Kidney epithelial cell (primary cell): ENCODE measurements at regions not wholly inside any gene's neighbourhood (a gene's known extent, or its start where the extent isn't known, plus 50 kb on each side); places are given as distances from the start of the nearest gene placed in this dataset.

Experiments
- DNase-seq: peaks from one replicate; pipeline ENCODE4 v3.0.0-alpha.2; 2010; ENCODE audit warnings: low read depth
- H3K27me3 ChIP-seq: 2 replicates; pipeline ENCODE4 v1.6.0; 2011; ENCODE audit warnings: low read length; ENCODE audit not compliant: control insufficient read depth, insufficient read depth
- H3K36me3 ChIP-seq: 2 replicates; pipeline ENCODE4 v1.5.1; 2011; ENCODE audit warnings: low read length; ENCODE audit not compliant: control insufficient read depth, insufficient read depth
- H3K4me3 ChIP-seq: 2 replicates; pipeline ENCODE4 v1.5.1; 2011; ENCODE audit warnings: low read depth, mild to moderate bottlenecking, control low read depth, low read length
- CTCF ChIP-seq: IDR thresholded peaks from 2 replicates; pipeline ENCODE4 v1.5.1; 2011; ENCODE audit warnings: mild to moderate bottlenecking, moderate library complexity, low read length, control low read depth, inconsistent platforms; ENCODE audit not compliant: insufficient read depth, poor library complexity, severe bottlenecking

GRCh38 chr6:135693811-135694370, 157.6 kb upstream of the PDE7B start:
- DNase-seq, result no peak
- no peak overlapping the region for H3K4me3 ChIP-seq
- no peaks in the 10 kb centered on the region for H3K36me3 ChIP-seq
- TF ChIP-seq CTCF, result no peak
- H3K27me3 ChIP-seq, result no peaks in the 10 kb centered on the region

- Histone ChIP-seq H3K36me3 (no peaks in the 10 kb centered on the region), H3K4me3 (no peak overlapping the region), H3K27me3 (no peaks in the 10 kb centered on the region)
- no peak for DNase-seq
- no peak for TF ChIP-seq CTCF
Measured at GRCh38 chr6:135699705-135700104, 151.8 kb upstream of the PDE7B start.

GRCh38 chr6:135701426-135701825, 150.1 kb upstream of the PDE7B start:
- Histone ChIP-seq H3K4me3 (no peak overlapping the region), H3K27me3 (no peaks in the 10 kb centered on the region), H3K36me3 (no peaks in the 10 kb centered on the region)
- no peak for DNase-seq
- no peak for TF ChIP-seq CTCF

GRCh38 chr6:135703007-135703406, 148.5 kb upstream of the PDE7B start:
- no peak for TF ChIP-seq CTCF
- Histone ChIP-seq H3K27me3 (no peaks in the 10 kb centered on the region), H3K36me3 (no peaks in the 10 kb centered on the region), H3K4me3 (no peak overlapping the region)
- DNase-seq, result no peak

- Histone ChIP-seq H3K36me3 (no peaks in the 10 kb centered on the region), H3K4me3 (no peak overlapping the region), H3K27me3 (no peaks in the 10 kb centered on the region)
- DNase-seq, result no peak
- no peak for TF ChIP-seq CTCF
Measured at GRCh38 chr6:135703621-135704020, 147.9 kb upstream of the PDE7B start.

- no peak for DNase-seq
- H3K36me3 ChIP-seq, result no peaks in the 10 kb centered on the region
- no peak for TF ChIP-seq CTCF
Measured at GRCh38 chr6:135707426-135707825, 144.1 kb upstream of the PDE7B start.

More at GRCh38 chr6:135707426-135707825, 144.1 kb upstream of the PDE7B start:
- Histone ChIP-seq H3K4me3 (no peak overlapping the region), H3K27me3 (no peaks in the 10 kb centered on the region)
